HG02642 (cell line): ENCODE measurements at regions not wholly inside any gene's neighbourhood (a gene's known extent, or its start where the extent isn't known, plus 50 kb on each side); places are given as distances from the start of the nearest gene placed in this dataset.

Experiments
- ATAC-seq: cut with Tn5 transposase; IDR thresholded peaks from one replicate; pipeline ENCODE4 v1.9.1; 2021; ENCODE audit warnings: mild to moderate bottlenecking; ENCODE audit not compliant: unreplicated experiment, poor library complexity

- ATAC-seq: no peak
Measured at GRCh38 chr1:55694310-55694801, 479.2 kb upstream of the USP24 start.

- no peak for ATAC-seq
Measured at GRCh38 chr1:55692726-55693125, 477.6 kb upstream of the USP24 start.

- no peak for ATAC-seq
Measured at GRCh38 chr1:55690366-55690765, 475.2 kb upstream of the USP24 start.

GRCh38 chr1:55689800-55690199 lies 474.6 kb upstream of the USP24 start:
- no peak for ATAC-seq

DNA sequence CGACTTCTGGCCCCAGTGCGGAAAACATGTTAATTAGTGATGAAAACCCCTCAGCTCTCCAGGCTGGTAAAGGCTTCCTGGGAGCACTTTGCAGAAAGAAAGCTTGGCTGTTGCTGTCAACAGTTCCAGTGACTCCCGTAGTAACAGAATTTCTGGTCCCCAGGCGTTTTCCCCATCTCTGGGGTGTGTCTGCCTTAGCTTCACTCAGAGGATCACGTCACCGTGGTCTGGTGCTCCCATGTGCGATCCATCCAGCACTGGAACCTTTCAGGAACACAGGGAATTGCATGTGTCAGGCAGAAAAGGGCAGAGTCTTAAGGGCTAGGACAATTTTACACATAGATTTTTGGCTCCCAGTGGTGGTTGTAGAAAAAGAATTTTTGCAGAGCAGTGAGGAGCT lies 470.4 kb upstream of the USP24 start:
- no peak for ATAC-seq

- ATAC-seq: no peak
Measured at GRCh38 chr1:55684131-55684650, 469.0 kb upstream of the USP24 start.

DNA sequence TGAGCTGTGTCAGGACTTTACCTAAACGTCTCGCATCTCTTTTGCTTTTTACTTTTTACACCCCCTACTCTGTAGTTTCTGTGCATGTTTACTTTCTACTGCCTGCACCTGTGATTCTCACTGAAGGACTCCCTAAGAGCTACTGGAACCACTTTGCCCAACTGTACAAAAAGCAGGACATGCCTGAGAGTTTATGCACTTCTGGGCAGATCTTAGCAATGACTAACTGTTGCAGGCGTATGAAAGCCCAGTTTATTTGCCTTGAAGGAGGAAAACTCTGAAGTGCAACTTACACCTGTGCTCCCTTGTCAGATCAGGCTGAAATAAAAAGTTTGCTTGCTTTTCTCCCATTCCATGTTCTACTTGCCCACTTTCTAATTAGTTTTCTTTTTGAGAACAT lies 467.0 kb upstream of the USP24 start:
- no peak for ATAC-seq

GRCh38 chr1:55679971-55680370 lies 464.8 kb upstream of the USP24 start:
- ATAC-seq: no peak

- no peak for ATAC-seq
Measured at GRCh38 chr1:55673416-55673815, 458.3 kb upstream of the USP24 start.

GRCh38 chr1:55670331-55671082 lies 455.3 kb upstream of the USP24 start:
- ATAC-seq: no peak

DNA sequence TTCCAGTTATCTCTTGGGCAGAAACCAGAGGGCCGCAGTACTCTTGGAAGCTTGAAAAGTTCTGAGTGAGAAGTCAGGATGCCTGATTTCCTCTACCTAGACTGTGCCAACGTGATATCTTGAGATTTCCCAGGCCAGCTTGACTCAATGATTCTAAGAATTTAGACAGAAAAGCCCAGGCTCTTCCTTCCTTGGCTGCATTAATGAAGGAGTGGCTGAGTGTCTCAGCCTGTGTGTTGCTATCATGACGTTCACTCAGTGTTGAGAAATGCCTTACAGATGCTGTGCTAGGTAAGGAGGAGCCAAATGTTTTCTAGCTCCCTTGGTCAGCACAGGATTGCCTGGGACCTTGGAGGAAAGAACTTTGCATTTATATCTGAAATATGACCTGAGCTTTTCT lies 454.1 kb upstream of the USP24 start:
- no peak for ATAC-seq

GRCh38 chr1:55662875-55663274 lies 447.7 kb upstream of the USP24 start:
- ATAC-seq: no peak

- ATAC-seq: no peak
Measured at GRCh38 chr1:55658917-55659316, 443.8 kb upstream of the USP24 start.

DNA sequence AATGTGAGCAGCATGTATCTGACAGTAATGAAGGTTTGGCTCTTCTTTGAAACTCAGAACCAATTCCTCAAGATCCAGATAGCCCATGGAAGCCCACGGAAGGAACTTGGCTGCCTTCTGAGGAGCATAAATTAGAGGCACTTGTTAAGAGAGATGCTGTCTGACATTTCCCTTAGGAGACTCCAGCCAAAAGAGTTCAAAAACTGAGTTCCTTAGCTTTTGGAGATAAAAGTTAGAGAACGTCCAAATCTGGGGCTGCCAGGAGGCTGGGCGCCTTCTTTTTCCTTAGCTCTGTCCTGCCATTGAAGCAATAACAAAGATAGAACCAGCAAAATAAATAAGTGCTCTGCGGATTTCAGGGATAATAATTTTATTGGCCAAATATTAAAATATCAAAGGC lies 439.6 kb upstream of the USP24 start:
- ATAC-seq: no peak

- no peak for ATAC-seq
Measured at GRCh38 chr1:55654171-55654570, 439.0 kb upstream of the USP24 start.

DNA sequence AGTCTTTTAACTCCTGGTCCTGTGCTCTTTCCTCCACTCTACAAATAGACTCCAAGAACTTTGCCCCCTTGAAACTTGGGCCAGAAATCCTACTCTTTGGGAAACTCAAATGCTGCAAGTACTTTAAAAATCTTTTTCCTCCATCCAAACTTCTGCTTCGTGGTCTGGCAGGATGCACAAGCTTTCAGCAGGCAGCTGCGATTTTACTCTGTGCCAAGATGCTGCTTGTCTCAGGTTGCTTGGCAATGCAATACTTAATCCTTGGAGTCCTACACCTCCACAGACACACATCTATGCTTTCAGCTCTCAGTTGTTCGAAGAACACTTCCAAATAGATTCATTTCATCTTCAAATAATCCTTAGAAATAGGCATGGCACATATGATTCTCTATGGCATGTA lies 435.3 kb upstream of the USP24 start:
- ATAC-seq: no peak

- ATAC-seq: no peak
Measured at GRCh38 chr1:55646181-55646580, 431.0 kb upstream of the USP24 start.

- no peak for ATAC-seq
Measured at GRCh38 chr1:55645270-55645669, 430.1 kb upstream of the USP24 start.

- no peak for ATAC-seq
Measured at GRCh38 chr1:55641947-55642346, 426.8 kb upstream of the USP24 start.

DNA sequence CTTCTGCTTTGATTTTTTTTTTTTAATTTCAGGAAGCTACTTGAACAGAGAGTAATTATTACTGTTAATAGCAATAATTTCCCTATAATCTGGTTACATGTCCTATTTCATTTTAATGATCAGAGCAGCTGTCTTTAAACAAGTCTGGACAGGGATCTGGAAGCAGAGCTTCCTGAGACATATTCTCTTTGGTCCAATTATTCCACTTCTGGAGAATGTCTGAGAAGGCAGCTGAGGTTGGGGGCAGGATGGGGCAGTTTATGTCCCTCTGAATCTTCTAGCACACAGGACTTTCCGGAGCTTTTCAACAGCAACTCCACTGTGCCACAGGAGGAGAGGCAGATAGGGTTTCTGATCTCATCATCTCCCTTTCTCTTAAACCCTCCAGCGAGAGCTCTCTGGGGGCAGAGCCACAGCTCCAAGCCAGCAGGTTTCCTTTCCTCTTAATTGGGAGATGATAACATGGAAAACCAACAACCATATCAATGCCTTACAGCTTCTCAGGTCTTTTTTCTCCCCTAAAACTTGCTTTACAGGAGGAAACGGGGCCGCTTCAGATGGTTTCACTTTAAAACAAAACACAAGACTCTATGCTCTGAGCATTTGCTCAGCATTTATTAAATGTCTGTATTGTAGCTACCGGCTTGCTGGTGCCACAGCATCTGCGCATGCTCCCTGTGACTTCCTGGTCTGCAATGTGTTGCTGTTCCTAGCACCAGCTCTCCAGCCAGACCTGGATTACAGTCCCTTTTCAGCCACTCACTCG lies 425.7 kb upstream of the USP24 start:
- ATAC-seq: peak; percentile 65

DNA sequence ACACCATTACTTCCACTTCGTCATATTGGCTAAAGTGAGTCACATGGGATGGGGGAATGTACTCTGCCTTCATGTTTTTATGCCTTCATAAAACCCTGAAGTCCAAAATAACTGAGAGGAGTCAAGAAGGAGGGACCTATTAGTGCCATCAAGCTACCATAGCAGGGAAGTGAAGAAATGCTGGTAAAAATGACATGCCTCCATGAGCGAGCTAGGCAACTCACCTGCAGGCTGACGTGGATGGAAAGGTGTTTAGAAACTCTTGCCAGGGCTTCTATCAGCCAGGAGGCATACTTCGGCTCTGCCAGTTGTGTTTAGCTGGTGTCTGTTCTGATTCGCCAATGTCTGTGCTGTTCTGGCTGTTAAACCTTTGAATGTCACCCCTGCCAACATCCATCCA lies 424.4 kb upstream of the USP24 start:
- no peak for ATAC-seq
